ENCODE measurements at regions not wholly inside any gene's neighbourhood (a gene's known extent, or its start where the extent isn't known, plus 50 kb on each side); places are given as distances from the start of the nearest gene placed in this dataset.

- no peak for TF ChIP-seq CTCF (IDR thresholded peaks at IDR 0.05; ENCODE audit: borderline replicate concordance, extremely low read depth, low read length, poor library complexity, severe bottlenecking)
- TF ChIP-seq EZH2 (IDR thresholded peaks at IDR 0.05; ENCODE audit: borderline replicate concordance, low read depth, low read length, severe bottlenecking) = no peak
- H3K4me3 ChIP-seq (ENCODE audit: low read depth in 1 of 2, low read length in 2 of 2) = no peak overlapping the region
- H2AFZ ChIP-seq (ENCODE audit: low read depth, low read length) = no peak overlapping the region
- H3K9ac ChIP-seq (ENCODE audit: low read depth, low read length) = no peak overlapping the region
- DNase-seq = no peak
- no peaks in the 10 kb centered on the region for H3K4me1 ChIP-seq (ENCODE audit: insufficient read depth, low read length)
- no peak overlapping the region for H3K27ac ChIP-seq (ENCODE audit: low read length)
- ATAC-seq (ENCODE audit: insufficient read depth, low read depth) = no peak
- no peaks in the 10 kb centered on the region for H4K20me1 ChIP-seq (ENCODE audit: insufficient read depth, low read length)
- no peaks in the 10 kb centered on the region for H3K79me2 ChIP-seq (ENCODE audit: insufficient read depth, low read length)
- H3K9me3 ChIP-seq (ENCODE audit: insufficient read depth, low read length, severe bottlenecking) = no peaks in the 10 kb centered on the region
- H3K4me2 ChIP-seq (ENCODE audit: insufficient read depth, low read length) = no peak overlapping the region
- peaks cover 2% of the 10 kb centered on the region for H3K27me3 ChIP-seq (ENCODE audit: insufficient read depth, low read length, poor library complexity)
- H3K36me3 ChIP-seq (ENCODE audit: insufficient read depth, low read length) = no peaks in the 10 kb centered on the region
Measured at GRCh38 chr18:77776104-77776503, 526.5 kb downstream of the GALR1 start.

- Histone ChIP-seq H3K79me2 (ENCODE audit: insufficient read depth, low read length) (no peaks in the 10 kb centered on the region), H3K4me2 (ENCODE audit: insufficient read depth, low read length) (no peak overlapping the region), H3K9ac (ENCODE audit: low read depth, low read length) (no peak overlapping the region), H3K36me3 (ENCODE audit: insufficient read depth, low read length) (no peaks in the 10 kb centered on the region), H3K27ac (ENCODE audit: low read length) (no peak overlapping the region), H3K9me3 (ENCODE audit: insufficient read depth, low read length, severe bottlenecking) (no peaks in the 10 kb centered on the region), H4K20me1 (ENCODE audit: insufficient read depth, low read length) (no peaks in the 10 kb centered on the region), H3K4me1 (ENCODE audit: insufficient read depth, low read length) (no peaks in the 10 kb centered on the region), H2AFZ (ENCODE audit: low read depth, low read length) (no peak overlapping the region), H3K27me3 (ENCODE audit: insufficient read depth, low read length, poor library complexity) (peaks cover 2% of the 10 kb centered on the region), H3K4me3 (ENCODE audit: low read depth in 1 of 2, low read length in 2 of 2) (no peak overlapping the region)
- ATAC-seq (ENCODE audit: insufficient read depth, low read depth) (no peak), DNase-seq (no peak)
- TF ChIP-seq CTCF (IDR thresholded peaks at IDR 0.05; ENCODE audit: borderline replicate concordance, extremely low read depth, low read length, poor library complexity, severe bottlenecking) = no peak
- no peak for TF ChIP-seq EZH2 (IDR thresholded peaks at IDR 0.05; ENCODE audit: borderline replicate concordance, low read depth, low read length, severe bottlenecking)
Measured at GRCh38 chr18:77777163-77777562, 527.5 kb downstream of the GALR1 start.

GRCh38 chr18:77784759-77785379 lies 535.2 kb downstream of the GALR1 start:
- Histone ChIP-seq H3K4me1 (ENCODE audit: insufficient read depth, low read length) (no peaks in the 10 kb centered on the region), H4K20me1 (ENCODE audit: insufficient read depth, low read length) (no peaks in the 10 kb centered on the region), H3K4me2 (ENCODE audit: insufficient read depth, low read length) (no peak overlapping the region), H3K4me3 (ENCODE audit: low read depth in 1 of 2, low read length in 2 of 2) (no peak overlapping the region), H3K9me3 (ENCODE audit: insufficient read depth, low read length, severe bottlenecking) (no peaks in the 10 kb centered on the region), H3K9ac (ENCODE audit: low read depth, low read length) (no peak overlapping the region), H3K79me2 (ENCODE audit: insufficient read depth, low read length) (no peaks in the 10 kb centered on the region), H3K36me3 (ENCODE audit: insufficient read depth, low read length) (no peaks in the 10 kb centered on the region), H3K27me3 (ENCODE audit: insufficient read depth, low read length, poor library complexity) (no peaks in the 10 kb centered on the region), H2AFZ (ENCODE audit: low read depth, low read length) (no peak overlapping the region), H3K27ac (ENCODE audit: low read length) (no peak overlapping the region)
- TF ChIP-seq EZH2 (IDR thresholded peaks at IDR 0.05; ENCODE audit: borderline replicate concordance, low read depth, low read length, severe bottlenecking) (no peak), CTCF (IDR thresholded peaks at IDR 0.05; ENCODE audit: borderline replicate concordance, extremely low read depth, low read length, poor library complexity, severe bottlenecking) (no peak)
- DNase-seq (no peak), ATAC-seq (ENCODE audit: insufficient read depth, low read depth) (no peak)

Data from DND-41 (cell line).